T-helper 17 cell (primary cell): ENCODE measurements at regions not wholly inside any gene's neighbourhood (a gene's known extent, or its start where the extent isn't known, plus 50 kb on each side); places are given as distances from the start of the nearest gene placed in this dataset.
"Not testable (repeated sequence)": the region's sequence is repeated elsewhere in the genome, so short reads cannot be mapped to it uniquely, and the experiment has no call there.

Source experiments
- ATAC-seq: fragments of 150-1000 bp; cut with Tn5 transposase; 2 replicates; pipeline ENCODE4 v1.10.0; 2021; ENCODE audit warnings: mild to moderate bottlenecking, moderate library complexity
- DNase-seq, 3 donors: peaks; one replicate each; pipeline versions ENCODE4 v3.0.0 to v3.0.0-alpha.2; 2020 to 2021
- H3K9me3 ChIP-seq: one replicate; pipeline ENCODE4 v1.7.0; 2013; ENCODE audit warnings: low read length, mild to moderate bottlenecking; ENCODE audit not compliant: control insufficient read depth, poor library complexity, severe bottlenecking
- H3K27ac Mint-ChIP-seq: one replicate; pipeline ENCODE4 v1.8.0; 2022; ENCODE audit warnings: mild to moderate bottlenecking, moderate library complexity, mixed read lengths
- H3K27me3 Mint-ChIP-seq: one replicate; pipeline ENCODE4 v1.8.0; 2022; ENCODE audit warnings: mixed read lengths
- H3K36me3 Mint-ChIP-seq: one replicate; pipeline ENCODE4 v1.8.0; 2022; ENCODE audit warnings: low read depth, mixed read lengths
- H3K4me1 Mint-ChIP-seq: one replicate; pipeline ENCODE4 v1.8.0; 2022; ENCODE audit warnings: mild to moderate bottlenecking, mixed read lengths
- H3K4me3 Mint-ChIP-seq: one replicate; pipeline ENCODE4 v1.8.0; 2022; ENCODE audit warnings: mild to moderate bottlenecking, moderate library complexity, mixed read lengths

DNA sequence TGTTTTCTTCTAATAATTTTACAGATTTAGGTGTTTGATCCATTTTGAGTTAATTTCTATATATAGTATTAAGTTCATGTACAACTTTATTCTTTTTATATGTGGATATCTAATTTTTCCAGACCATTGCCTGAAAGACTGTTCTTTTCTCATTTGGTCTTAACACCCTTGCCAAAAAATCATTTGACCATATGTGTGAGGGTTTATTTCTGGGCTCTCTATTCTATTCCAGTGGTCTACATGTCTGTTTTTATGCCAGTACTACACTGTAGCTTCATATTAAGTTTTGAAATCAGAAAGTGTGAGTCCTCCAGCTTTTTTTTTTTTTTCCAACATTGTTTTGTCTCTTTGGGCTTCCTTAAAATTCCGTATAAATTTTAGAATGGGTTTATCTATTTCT, 554.1 kb downstream of the KCNH5 start:
- Mint-ChIP-seq H3K4me3 (no peak overlapping the region), H3K36me3 (no peaks in the 10 kb centered on the region), H3K4me1 (no peaks in the 10 kb centered on the region), H3K27ac (no peak overlapping the region), H3K27me3 (no peaks in the 10 kb centered on the region)
- no peaks in the 10 kb centered on the region for H3K9me3 ChIP-seq
- DNase-seq (no peak), ATAC-seq (no peak)

DNA sequence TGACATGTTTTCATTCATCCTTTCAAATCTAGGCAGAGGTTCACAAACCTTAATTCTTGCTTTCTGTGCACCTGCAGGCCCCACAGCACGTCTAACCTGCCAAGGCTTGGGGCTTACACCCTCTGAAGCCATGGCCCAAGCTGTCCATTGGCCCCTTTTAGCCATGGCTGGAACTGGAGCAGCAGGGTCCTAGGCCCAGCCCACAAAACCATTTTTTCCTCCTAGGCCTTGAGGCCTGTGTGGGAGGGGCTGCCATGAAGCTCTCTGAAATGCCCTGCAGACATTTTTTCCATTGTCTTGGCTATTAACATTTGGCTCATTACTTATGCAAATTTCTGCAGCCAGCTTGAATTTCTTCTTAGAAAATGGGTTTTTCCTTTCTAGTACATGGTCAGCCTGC, 547.5 kb downstream of the KCNH5 start:
- no peak for ATAC-seq
- Mint-ChIP-seq H3K27ac (no peak overlapping the region), H3K4me3 (no peak overlapping the region), H3K4me1 (no peaks in the 10 kb centered on the region), H3K36me3 (no peaks in the 10 kb centered on the region), H3K27me3 (no peaks in the 10 kb centered on the region)
- DNase-seq: no peak
- no peaks in the 10 kb centered on the region for H3K9me3 ChIP-seq

DNA sequence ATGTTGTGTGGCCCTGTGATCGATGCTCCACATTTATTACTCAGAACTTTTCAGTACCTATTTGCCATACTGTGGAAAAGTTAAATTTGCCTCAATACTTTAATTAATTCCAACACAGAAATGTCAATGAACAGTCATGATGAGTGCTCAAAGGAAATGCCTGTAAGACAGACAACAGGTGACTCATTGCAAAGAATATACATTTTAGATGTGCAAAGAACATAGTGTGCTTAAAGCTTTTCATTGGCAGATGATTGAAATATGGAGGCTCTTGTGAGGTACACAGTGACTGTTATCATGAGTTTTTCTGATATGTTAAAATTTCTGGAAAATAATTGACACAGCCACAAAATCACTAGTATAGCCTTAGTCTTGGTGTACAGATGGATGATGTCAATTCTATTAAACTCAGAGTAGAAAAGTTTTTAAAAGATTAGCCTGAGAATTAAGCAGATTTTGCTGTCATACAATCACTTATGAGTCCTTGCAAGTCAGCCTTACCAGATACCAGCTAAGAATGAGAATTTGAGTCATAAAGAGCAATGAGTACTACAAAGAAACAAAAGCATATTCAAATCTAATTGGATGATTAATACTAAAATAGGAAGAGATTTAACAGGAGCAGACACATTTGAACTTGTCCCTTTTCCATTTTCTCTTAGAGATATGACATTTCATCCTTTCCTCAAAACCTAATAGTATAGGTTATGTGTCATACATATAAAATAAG, 544.1 kb downstream of the KCNH5 start:
- H3K4me1 Mint-ChIP-seq: no peaks in the 10 kb centered on the region
- H3K36me3 Mint-ChIP-seq: no peaks in the 10 kb centered on the region
- H3K27me3 Mint-ChIP-seq: no peaks in the 10 kb centered on the region
- DNase-seq (no peak), ATAC-seq (no peak)
- H3K4me3 Mint-ChIP-seq: no peak overlapping the region
- no peak overlapping the region for H3K27ac Mint-ChIP-seq
- H3K9me3 ChIP-seq: no peaks in the 10 kb centered on the region

DNA sequence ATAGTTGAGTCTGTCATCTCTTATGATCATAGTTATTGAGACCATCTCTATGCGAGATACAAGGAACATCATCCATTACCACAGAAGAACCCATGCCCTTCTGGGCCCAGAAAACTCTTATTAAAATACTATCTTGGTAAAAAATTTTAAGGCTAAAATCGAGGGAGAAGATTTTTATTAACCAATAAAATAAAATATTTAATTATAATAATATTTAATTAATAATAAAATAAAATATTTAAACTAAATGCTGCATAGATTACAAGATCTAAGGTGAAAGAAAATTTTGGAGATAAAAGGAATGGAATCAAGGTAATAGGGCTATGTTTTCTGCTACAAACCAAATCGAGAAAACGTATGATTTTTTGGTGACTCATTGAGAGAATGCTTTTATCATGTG, 540.2 kb downstream of the KCNH5 start:
- DNase-seq (no peak), ATAC-seq (no peak)
- Mint-ChIP-seq H3K4me1 (no peaks in the 10 kb centered on the region), H3K27me3 (no peaks in the 10 kb centered on the region), H3K27ac (no peak overlapping the region), H3K4me3 (no peak overlapping the region), H3K36me3 (no peaks in the 10 kb centered on the region)
- H3K9me3 ChIP-seq: no peaks in the 10 kb centered on the region

DNA sequence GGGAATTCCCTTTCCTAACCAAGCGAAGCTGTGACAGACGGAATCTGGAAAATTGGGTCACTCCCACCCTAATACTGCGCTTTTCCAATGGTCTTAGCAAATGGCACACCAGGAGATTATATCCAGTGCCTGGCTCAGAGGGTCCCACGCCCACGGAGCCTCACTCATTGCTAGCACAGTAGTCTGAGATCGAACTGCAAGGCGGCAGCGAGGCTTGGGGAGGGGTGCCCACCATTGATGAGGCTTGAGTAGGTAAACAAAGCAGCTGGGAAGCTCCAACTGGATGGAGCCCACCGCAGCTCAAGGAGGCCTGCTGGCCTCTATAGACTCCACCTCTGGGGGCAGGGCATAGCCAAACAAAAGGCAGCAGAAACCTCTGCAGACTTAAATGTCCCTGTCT, 523.9 kb downstream of the KCNH5 start:
- H3K4me1 Mint-ChIP-seq, DNase-seq, H3K36me3 Mint-ChIP-seq, ATAC-seq, H3K27ac Mint-ChIP-seq, H3K27me3 Mint-ChIP-seq, H3K4me3 Mint-ChIP-seq, H3K9me3 ChIP-seq: not testable (repeated sequence)

DNA sequence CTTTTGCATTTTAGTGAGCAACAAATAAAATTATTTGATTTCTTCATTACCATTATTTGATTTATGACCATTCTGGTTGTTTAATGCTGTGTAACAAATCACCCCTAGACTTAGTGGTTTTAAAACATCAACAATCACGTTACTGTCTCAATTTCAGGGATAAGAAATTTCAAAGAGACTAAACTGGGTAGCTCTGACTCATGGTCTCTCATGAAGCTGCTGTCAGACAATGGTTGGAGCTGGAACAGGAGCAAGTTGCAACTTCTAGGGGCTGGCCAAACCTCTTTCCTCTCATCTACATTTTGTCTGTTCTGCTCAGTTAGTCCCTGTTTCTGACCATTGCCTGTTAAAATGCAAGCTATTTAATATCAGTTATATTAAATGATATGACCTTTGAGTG, 517.0 kb downstream of the KCNH5 start:
- DNase-seq (no peak), ATAC-seq (no peak)
- H3K9me3 ChIP-seq: no peaks in the 10 kb centered on the region
- H3K36me3 Mint-ChIP-seq: no peaks in the 10 kb centered on the region
- no peak overlapping the region for H3K27ac Mint-ChIP-seq
- no peak overlapping the region for H3K4me3 Mint-ChIP-seq
- no peaks in the 10 kb centered on the region for H3K4me1 Mint-ChIP-seq
- no peaks in the 10 kb centered on the region for H3K27me3 Mint-ChIP-seq

DNA sequence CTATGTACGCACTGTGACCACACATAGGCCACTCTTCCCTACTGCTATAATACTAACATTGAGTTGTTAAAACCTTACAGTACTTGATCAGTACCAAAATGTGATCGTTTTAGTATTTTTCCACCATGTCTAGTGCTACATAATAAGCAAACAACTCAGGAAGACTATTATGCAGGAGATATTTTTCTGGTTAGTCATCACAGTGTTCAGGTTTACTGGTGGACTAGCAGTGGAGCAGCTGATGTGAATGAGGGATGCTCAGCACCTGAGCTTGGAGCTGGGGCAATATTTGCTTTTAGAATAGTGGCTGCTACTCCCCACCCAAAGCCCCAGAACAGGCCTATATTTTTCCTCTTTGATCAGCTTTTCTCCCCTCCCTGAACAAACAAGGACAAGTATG, 513.1 kb downstream of the KCNH5 start:
- ATAC-seq: no peak
- no peaks in the 10 kb centered on the region for H3K36me3 Mint-ChIP-seq

DNA sequence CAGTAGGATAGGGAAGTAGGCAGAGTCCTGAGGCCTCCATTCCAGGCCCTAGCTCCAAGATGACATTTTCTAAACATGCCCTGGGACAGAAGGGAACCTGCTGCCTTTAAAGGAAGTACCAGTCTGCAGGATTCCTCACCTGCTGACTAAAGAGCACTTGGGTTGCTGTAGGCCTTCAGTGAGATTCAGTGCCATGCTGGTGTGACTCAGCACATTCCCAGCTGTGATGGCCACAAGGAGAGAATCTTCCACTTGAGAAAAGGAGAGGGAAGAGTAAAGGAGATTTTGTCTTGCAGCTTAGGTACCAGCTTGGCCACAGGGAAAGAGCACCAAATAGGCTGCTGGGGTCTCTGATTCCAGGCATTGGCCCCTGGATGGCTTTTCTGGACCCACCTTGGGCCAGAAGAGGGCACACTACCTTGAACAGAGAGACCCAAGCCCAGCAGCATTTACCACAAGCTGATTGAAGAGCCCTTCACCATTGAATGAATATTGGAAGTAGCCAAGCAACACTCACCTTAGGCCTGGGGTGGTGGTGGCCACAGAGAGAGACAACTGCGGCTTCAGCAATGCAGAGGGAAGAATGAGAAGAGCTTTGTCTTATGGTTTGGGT, 498.3 kb downstream of the KCNH5 start:
- peak overlapping the region; percentile 12 for H3K4me3 Mint-ChIP-seq
- H3K36me3 Mint-ChIP-seq: no peaks in the 10 kb centered on the region
- H3K9me3 ChIP-seq: no peaks in the 10 kb centered on the region
- no peak overlapping the region for H3K27ac Mint-ChIP-seq
- no peaks in the 10 kb centered on the region for H3K4me1 Mint-ChIP-seq
- H3K27me3 Mint-ChIP-seq: no peaks in the 10 kb centered on the region
- no peak for DNase-seq
- ATAC-seq: no peak

More for the DNA sequence above, 513.1 kb downstream of the KCNH5 start:
- Mint-ChIP-seq H3K27ac (no peak overlapping the region), H3K4me1 (no peaks in the 10 kb centered on the region), H3K4me3 (no peak overlapping the region), H3K27me3 (no peaks in the 10 kb centered on the region)
- no peak for DNase-seq
- H3K9me3 ChIP-seq: no peaks in the 10 kb centered on the region

DNA sequence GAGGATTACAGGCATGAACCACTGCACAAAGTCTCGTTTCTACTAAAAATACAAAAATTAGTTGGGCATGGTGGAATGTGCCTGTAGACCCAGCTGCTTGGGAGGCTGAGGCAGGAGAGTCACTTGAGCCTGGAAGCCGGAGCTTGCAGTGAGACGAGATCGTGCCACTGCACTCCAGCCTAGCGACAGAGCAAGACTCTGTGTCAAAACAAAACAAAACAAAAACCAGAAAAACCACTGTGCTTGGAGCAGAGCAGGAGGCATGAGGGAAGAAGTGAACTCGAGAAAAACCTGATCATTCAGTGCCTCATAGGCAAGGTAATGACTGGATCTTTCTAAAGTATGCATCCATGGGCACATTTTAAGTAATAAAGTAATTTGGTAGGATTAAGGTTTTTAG, 487.8 kb downstream of the KCNH5 start:
- H3K9me3 ChIP-seq: no peaks in the 10 kb centered on the region
- no peak overlapping the region for H3K4me3 Mint-ChIP-seq
- no peaks in the 10 kb centered on the region for H3K36me3 Mint-ChIP-seq
- no peaks in the 10 kb centered on the region for H3K27me3 Mint-ChIP-seq
- no peak overlapping the region for H3K27ac Mint-ChIP-seq
- no peaks in the 10 kb centered on the region for H3K4me1 Mint-ChIP-seq
- no peak for ATAC-seq
- DNase-seq: no peak

DNA sequence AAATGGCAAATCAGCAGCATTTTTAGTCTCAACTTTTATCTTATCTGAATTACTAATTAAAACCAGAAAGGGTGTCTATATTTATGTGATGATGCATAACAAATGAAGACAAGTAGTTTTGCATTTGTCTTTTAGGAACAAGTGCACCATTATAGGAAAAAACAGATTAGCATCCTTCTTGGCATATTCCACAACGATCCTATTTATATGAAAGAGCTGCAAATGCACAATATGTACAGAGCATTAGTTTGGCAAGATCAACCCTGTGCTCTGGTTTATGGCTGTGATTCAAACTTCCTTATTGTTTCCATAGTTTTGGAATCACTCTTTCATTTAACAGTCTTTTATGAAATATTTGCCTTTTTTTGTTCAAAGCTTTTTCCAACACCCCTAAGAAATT, 486.8 kb downstream of the KCNH5 start:
- ATAC-seq: no peak
- Mint-ChIP-seq H3K27me3 (no peaks in the 10 kb centered on the region), H3K4me3 (no peak overlapping the region), H3K36me3 (no peaks in the 10 kb centered on the region), H3K27ac (no peak overlapping the region), H3K4me1 (no peaks in the 10 kb centered on the region)
- H3K9me3 ChIP-seq: no peaks in the 10 kb centered on the region
- no peak for DNase-seq

DNA sequence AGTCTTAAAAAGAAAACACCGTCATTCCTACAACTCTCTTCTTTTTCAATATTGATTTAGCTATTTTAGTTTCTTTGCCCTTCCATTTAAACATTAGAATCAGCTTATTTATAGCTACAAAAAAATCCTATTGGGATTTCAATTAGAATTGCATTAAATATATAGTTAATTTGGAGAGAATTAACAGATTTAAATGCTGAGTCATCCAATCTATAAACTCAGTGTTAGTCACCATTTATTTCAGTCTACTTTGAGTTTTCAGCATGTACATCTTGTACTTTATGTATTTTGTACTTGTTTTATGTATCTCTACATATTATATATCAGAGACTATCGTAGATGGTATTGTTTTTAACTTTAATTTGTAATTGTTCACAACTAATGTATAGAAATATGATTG, 460.0 kb downstream of the KCNH5 start:
- ATAC-seq (no peak), DNase-seq (no peak)
- H3K36me3 Mint-ChIP-seq: no peaks in the 10 kb centered on the region
- no peaks in the 10 kb centered on the region for H3K4me1 Mint-ChIP-seq
- H3K27ac Mint-ChIP-seq: no peak overlapping the region
- H3K27me3 Mint-ChIP-seq: no peaks in the 10 kb centered on the region
- no peaks in the 10 kb centered on the region for H3K9me3 ChIP-seq
- no peak overlapping the region for H3K4me3 Mint-ChIP-seq

DNA sequence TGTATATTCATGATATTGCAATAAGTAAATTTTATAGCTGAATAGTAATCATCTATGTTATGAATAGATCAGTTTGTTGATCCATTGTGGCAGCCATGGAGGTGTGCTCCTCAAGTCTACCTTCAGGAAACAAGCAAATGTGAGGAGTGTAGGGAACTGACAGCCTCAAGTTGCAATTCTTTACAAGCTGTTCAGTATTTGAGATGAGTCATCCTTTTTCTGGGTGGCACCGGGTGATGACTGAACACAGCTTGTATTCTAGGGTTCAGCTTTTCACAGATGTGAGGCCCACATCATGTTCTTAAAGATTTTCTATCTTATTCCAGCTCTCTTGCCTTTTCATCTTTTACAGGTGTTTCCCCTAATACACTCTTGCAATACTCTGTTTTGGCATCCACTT, 452.4 kb downstream of the KCNH5 start:
- ATAC-seq (no peak), DNase-seq (no peak)
- Mint-ChIP-seq H3K4me3 (no peak overlapping the region), H3K27ac (no peak overlapping the region), H3K36me3 (no peaks in the 10 kb centered on the region), H3K27me3 (no peaks in the 10 kb centered on the region), H3K4me1 (no peaks in the 10 kb centered on the region)
- H3K9me3 ChIP-seq: peaks cover 3% of the 10 kb centered on the region

DNA sequence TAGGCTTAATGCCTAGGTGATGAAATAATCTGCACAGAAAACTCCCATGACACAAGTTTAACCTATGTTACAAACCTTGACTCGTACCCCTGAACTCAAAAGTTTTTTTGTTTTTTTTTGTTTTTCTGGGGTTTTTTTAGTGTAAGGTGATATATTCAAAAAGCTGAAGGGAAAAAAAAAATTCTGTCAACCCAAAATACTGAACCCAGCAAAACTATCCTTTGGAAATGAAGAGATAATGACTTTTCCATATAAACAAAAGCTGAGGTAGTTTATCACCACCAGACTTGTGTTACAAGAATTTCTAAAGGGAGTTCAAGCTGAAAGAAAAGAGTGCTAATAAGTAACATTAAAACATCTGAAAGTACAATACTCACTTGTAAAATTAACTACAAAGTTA, 448.1 kb downstream of the KCNH5 start:
- H3K4me1 Mint-ChIP-seq: no peaks in the 10 kb centered on the region
- no peak for DNase-seq
- no peak for ATAC-seq
- no peaks in the 10 kb centered on the region for H3K36me3 Mint-ChIP-seq
- no peak overlapping the region for H3K4me3 Mint-ChIP-seq
- H3K27me3 Mint-ChIP-seq: no peaks in the 10 kb centered on the region
- H3K27ac Mint-ChIP-seq: no peak overlapping the region
- H3K9me3 ChIP-seq: peaks cover 4% of the 10 kb centered on the region
